ENCODE measurements at regions not wholly inside any gene's neighbourhood (a gene's known extent, or its start where the extent isn't known, plus 50 kb on each side); places are given as distances from the start of the nearest gene placed in this dataset.

DNA sequence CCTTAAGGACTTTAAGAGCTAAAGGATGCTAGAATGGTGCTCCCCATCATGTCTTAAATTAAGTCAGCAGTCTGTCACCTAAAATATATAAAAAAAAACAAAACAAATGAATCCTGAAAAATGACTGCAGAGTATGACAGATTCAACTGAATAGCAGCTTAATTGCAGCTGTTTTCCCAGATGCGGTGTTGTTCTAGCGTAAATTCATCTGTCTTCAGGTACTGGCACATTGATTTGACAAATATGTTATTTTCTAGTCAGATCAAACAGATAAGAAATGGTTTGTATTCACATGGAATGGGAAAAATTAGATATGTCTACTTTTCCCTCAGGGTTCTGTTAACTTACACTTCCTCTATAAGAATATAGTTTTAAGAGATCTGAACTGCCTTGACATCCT, 211.7 kb downstream of the NAF1 start:
- intact Hi-C loops (cut with DNase I) = loop anchor here (10.0 kb wide), 1 partner anchor 310 kb away; no protein-coding TSS in a partner anchor
- no peak for DNase-seq (ENCODE audit: low spot score)

DNA sequence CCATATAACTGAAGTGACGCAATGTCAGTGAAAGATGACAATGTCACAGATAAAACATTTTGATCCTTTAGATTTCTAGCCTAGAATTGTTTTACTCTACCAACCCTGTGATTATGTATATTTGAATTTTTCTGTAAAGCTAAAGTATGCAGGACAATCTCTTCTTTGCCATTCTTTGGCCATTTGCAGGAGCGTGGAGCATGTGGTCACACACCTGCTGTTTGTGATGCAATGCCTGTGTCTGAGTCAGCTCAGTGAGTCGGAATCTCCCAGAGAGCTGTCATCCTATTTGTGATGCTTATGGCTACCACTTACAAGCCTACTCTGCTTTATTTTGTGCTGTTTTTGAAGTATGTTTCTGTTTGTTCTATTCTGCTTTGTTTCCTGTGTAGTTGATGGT, 214.5 kb downstream of the NAF1 start:
- no peak for DNase-seq (ENCODE audit: low spot score)
- intact Hi-C loops (cut with DNase I) = loop anchor here (10.0 kb wide), 1 partner anchor 307 kb away; no protein-coding TSS in a partner anchor

DNA sequence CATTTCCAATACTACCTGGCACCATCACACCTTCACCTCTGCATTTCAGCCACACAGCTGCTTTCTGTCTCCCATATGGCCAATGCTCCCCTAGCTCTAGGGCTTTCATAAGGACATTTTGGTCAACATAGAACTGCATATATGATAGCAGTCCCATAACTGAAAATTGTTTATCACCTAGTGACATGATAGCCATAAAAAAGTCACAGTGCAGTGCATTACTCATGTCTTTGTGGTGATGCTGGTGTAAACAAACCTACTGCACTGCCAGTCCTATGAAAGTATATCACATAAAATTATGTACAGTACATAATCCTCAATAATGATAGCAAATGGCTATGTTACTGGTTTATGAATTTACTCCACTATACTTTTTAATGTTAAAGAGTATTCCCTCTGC, 221.0 kb downstream of the NAF1 start:
- DNase-seq (ENCODE audit: low spot score) = no peak
- intact Hi-C loops (cut with DNase I) = no loop called here

- intact Hi-C loops (cut with DNase I) = no loop called here
- DNase-seq (ENCODE audit: low spot score) = no peak
Observed at GRCh38 chr4:162943263-162943662, 223.4 kb downstream of the NAF1 start.

GRCh38 chr4:162938738-162939485, 227.8 kb downstream of the NAF1 start:
- intact Hi-C loops (cut with DNase I) = no loop called here
- DNase-seq (ENCODE audit: low spot score) = no peak

DNA sequence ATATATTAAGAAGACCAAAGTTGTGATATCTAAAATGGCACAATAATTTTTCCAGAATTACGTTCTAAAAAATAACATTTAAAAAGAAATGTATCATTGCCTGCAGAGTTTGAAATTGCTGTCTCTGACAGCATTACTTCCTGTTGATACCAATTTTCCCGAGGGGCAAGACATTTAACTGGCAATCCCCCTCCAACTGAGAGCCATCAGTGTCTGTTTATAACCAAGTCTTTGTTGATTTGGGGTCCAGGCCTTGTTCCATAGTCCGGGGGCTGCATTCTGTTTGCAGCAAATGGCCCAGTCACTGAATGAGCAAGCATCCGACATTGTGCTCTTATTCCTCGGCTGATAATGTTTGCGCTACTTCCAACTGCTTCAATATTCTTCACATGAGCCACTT, 231.5 kb downstream of the NAF1 start:
- intact Hi-C loops (cut with DNase I) = no loop called here
- no peak for DNase-seq (ENCODE audit: low spot score)

DNA sequence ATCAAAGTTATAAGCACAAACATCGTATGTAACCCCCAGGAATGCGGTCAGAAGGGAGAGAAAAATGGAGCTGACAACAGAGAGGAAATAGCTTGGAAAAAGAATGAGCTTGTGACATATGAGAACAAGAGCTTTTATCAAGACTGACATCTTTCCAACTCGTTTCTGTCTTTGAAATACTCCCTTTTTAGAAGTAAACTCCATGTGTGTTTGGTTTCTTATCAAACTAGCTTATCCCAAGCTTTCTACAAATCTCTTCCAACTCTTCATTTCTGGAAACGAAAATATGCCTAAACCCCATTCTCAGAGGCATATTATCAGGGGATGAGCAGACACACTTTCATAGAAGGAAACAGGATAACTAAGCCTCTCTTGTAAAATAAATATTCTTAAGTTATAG, 235.4 kb downstream of the NAF1 start:
- intact Hi-C loops (cut with DNase I) = no loop called here
- no peak for DNase-seq (ENCODE audit: low spot score)

DNA sequence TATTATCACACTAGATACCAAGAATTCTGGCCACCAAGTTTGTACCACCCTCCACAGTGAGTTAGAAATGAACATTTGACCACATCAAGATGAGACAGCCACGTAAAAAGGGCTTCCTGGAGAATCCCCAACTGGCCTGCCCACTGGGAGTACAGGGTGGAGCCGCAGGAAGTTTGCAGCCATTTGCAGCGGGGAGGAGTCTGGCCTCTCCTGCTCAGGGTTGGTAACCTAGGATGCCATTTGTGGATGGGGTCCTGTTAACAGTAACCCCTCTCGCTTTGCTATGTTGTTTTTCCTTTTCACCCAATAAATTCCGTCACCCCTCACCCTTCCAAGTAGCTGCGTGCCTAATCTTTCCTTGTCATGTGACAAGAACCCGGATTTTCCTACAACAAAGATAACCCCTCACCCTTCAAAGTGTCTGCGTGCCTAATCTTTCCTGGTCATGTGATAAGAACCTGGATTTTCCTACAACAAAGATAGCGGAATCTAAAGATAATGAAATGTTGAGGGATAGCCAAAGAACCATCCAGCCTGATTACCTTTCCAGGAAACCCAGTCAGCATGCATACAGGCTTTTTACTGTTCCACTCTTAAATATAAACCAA, 245.4 kb downstream of the NAF1 start:
- no peak for DNase-seq (ENCODE audit: low spot score)
- intact Hi-C loops (cut with DNase I) = no loop called here

GRCh38 chr4:162920649-162921048, 246.0 kb downstream of the NAF1 start:
- intact Hi-C loops (cut with DNase I) = no loop called here
- DNase-seq (ENCODE audit: low spot score) = no peak

- DNase-seq (ENCODE audit: low spot score) = no peak
- intact Hi-C loops (cut with DNase I) = no loop called here
Observed at GRCh38 chr4:162912482-162912881, 254.2 kb downstream of the NAF1 start.

- intact Hi-C loops (cut with DNase I) = no loop called here
- no peak for DNase-seq (ENCODE audit: low spot score)
Observed at GRCh38 chr4:162911349-162911748, 255.3 kb downstream of the NAF1 start.

GRCh38 chr4:162909952-162910351, 256.7 kb downstream of the NAF1 start:
- intact Hi-C loops (cut with DNase I) = no loop called here
- no peak for DNase-seq (ENCODE audit: low spot score)

DNA sequence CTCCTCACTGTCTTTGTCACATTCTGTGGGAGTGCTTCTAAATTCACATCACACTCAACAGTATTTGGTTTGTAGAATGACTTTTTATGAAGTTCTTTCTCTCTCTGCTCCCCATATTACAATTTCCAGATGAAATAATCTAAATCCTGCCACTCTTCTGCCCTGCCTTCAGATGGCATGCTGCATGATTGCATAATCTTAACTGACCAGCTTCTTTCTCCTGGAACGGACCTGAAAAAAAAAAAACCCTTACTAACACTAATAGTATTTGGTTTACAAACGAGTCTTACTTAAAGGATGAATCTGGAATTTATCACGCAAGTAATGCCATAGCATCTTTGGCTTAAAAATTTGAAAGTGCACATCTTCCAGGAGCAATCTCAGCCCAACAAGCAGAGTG, 272.3 kb downstream of the NAF1 start:
- intact Hi-C loops (cut with DNase I) = no loop called here
- DNase-seq (ENCODE audit: low spot score) = no peak

- intact Hi-C loops (cut with DNase I) = no loop called here
- no peak for DNase-seq (ENCODE audit: low spot score)
Observed at GRCh38 chr4:162891788-162892707, 274.6 kb downstream of the NAF1 start.

- intact Hi-C loops (cut with DNase I) = no loop called here
- DNase-seq (ENCODE audit: low spot score) = no peak
Observed at GRCh38 chr4:162878096-162878495, 288.6 kb downstream of the NAF1 start.

DNA sequence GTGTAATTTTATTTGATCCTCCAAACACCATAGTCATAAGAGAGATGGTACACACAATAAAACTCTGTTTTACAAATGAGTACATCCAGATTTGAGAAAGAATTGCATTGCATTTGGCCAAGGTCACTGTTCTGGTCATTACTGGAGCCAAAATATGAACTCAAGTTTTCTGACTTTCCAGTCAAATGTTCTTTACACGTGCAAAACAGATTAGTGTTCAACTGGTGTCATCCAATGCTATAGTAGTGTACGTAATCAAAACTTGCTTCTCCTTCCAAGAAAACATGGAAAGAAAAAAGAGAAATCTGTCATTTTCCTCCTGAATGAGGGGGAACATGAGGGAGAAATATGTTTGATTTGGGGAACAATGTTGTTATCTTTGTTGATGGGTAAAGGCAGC, 291.9 kb downstream of the NAF1 start:
- intact Hi-C loops (cut with DNase I) = no loop called here
- no peak for DNase-seq (ENCODE audit: low spot score)

DNA sequence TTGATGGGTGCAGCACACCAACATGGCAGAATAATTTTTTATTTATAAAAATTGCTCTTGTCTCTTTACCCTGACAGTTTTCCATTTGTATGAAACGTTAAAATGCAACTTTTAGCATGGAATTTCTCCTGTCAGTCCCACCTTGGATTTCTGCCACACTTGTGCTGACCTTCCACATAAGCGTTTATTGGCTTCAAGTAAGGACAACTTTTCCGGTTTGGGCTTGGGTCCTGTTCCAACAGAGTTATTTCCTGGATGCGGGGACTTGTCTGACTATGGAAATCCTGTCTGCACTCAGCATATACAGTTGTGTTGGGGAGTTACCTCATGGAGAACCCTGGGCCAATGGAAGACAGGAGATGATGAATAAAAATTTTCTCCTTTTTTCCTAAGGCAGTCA, 294.7 kb downstream of the NAF1 start:
- intact Hi-C loops (cut with DNase I) = no loop called here
- DNase-seq (ENCODE audit: low spot score) = no peak

- intact Hi-C loops (cut with DNase I) = no loop called here
- no peak for DNase-seq (ENCODE audit: low spot score)
Observed at GRCh38 chr4:162869157-162869556, 297.5 kb downstream of the NAF1 start.

- intact Hi-C loops (cut with DNase I) = no loop called here
Observed at GRCh38 chr4:162866565-162866964, 300.1 kb downstream of the NAF1 start.

GRCh38 chr4:162865102-162865501, 301.6 kb downstream of the NAF1 start:
- intact Hi-C loops (cut with DNase I) = no loop called here
- no peak for DNase-seq (ENCODE audit: low spot score)

More at GRCh38 chr4:162866565-162866964, 300.1 kb downstream of the NAF1 start:
- no peak for DNase-seq (ENCODE audit: low spot score)

Data from cardiac septum (tissue), 1 donor.